NT2/D1 (cell line): ENCODE measurements at regions not wholly inside any gene's neighbourhood (a gene's known extent, or its start where the extent isn't known, plus 50 kb on each side); places are given as distances from the start of the nearest gene placed in this dataset.

ENCODE experiments used
- SUZ12 ChIP-seq: IDR thresholded peaks from 2 replicates; pipeline ENCODE4 v1.6.1; 2011; ENCODE audit not compliant: insufficient read length, insufficient read depth; ENCODE audit errors: extremely low read depth
- YY1 ChIP-seq: IDR thresholded peaks from 2 replicates; pipeline ENCODE4 v1.6.1; 2011; ENCODE audit not compliant: insufficient read length, insufficient read depth
- ZNF274 ChIP-seq: IDR thresholded peaks from 2 replicates; pipeline ENCODE4 v1.6.1; 2011; ENCODE audit warnings: mild to moderate bottlenecking, low read depth, low read length

- TF ChIP-seq ZNF274 (no peak), YY1 (no peak), SUZ12 (no peak)
Measured at GRCh38 chr12:66050283-66050576, 80.3 kb downstream of the LLPH start.
